Mammary epithelial cell (primary cell): ENCODE measurements at regions not wholly inside any gene's neighbourhood (a gene's known extent, or its start where the extent isn't known, plus 50 kb on each side); places are given as distances from the start of the nearest gene placed in this dataset.

Source experiments
- CTCF ChIP-seq, 2 donors: IDR thresholded peaks in 1 of 2; conservative IDR thresholded peaks in 1 of 2; 2 replicates each; pipeline ENCODE4 v1.5.1; 2011 to 2012; ENCODE audit warnings: inconsistent platforms in 2 of 2, low read length in 2 of 2, mild to moderate bottlenecking in 2 of 2, control low read depth in 1 of 2, low read depth in 1 of 2; ENCODE audit not compliant: insufficient read depth in 1 of 2; ENCODE audit errors: extremely low read depth in 1 of 2
- EZH2 ChIP-seq: IDR thresholded peaks from 2 replicates; pipeline ENCODE4 v1.6.1; 2012; ENCODE audit warnings: low read length, inconsistent platforms, borderline replicate concordance

DNA sequence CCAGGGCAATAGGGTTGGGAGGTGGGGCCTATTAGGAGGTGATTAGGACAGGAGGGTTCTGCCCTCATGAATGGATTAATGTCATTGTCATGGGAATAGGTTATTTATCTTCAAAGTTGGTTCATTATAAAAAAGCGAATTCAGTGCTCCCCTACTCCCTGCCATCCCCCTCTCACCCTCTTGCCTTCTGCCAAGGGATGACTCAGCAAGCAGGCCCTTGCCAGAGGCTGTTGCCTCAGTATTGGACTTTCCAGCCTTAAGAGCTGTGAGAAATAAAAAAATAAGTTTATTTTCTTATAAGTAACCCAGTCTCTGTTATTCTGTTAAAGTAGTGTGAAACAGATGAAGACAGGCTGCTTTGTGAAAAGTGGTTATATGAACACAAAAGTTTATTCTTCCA lies 381.1 kb upstream of the ZFP64 start:
- TF ChIP-seq CTCF (conservative IDR thresholded peaks at IDR 0.05 in 1 of 2, IDR thresholded peaks at IDR 0.05 in 1 of 2; ENCODE audit: extremely low read depth in 1 of 2, insufficient read depth in 1 of 2, low read depth in 1 of 2, low read length in 2 of 2), result no peak
- no peak for TF ChIP-seq EZH2
